ENCODE measurements at regions not wholly inside any gene's neighbourhood (a gene's known extent, or its start where the extent isn't known, plus 50 kb on each side); places are given as distances from the start of the nearest gene placed in this dataset.

GRCh38 chr1:168921629-168922028, 184.9 kb upstream of the ATP1B1 start:
- no peak for DNase-seq

DNA sequence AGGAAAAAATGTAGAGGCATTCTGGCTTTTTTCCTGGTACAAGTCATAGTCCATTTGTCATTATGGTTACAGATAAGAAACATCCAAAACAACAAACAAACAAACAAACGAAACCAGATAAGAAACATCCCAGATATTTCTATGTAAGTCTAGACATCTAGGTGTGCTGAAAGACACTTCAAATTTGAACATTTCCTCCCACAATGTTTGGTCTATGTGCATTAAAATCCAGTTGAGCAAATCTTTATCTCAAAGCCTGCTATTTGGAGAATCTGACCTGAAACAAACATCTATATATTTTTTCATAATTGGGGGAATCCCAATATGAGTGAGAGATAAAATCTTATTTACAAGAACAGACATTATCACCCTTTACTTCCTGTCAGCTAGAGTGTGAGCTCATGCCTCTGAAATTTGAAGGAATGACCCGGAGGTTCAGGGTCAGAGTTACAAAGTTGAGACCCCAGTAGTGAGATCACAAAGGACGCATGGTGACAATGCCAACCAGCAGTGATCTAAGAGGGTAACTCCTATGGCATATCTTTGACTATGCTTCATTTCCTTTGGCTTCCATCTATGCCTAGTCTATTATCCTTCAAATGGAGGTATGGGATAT, 182.9 kb upstream of the ATP1B1 start:
- no peak for DNase-seq

GRCh38 chr1:168924976-168925375, 181.5 kb upstream of the ATP1B1 start:
- DNase-seq, result no peak

DNA sequence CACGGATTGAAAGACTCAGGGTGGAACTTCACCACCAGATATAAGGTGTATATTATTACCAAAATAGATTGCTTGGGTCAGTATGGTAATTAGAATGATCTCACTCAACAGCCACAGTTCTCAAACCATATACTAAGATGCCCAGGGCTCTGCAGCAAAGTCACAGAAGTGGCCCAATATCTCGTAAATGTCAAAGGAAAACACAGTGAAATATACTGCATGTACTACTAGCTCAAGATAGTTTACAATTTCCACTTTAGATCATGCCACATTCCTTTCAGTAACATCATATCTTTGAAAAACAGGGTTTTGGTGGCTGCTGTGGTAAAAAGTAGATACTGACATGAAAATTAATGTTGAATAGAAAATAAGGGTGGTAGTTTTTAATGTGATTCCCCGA, 180.3 kb upstream of the ATP1B1 start:
- DNase-seq, result no peak

- no peak for DNase-seq
Observed at GRCh38 chr1:168932539-168932938, 174.0 kb upstream of the ATP1B1 start.

GRCh38 chr1:168933141-168933805, 173.2 kb upstream of the ATP1B1 start:
- DNase-seq, result no peak

GRCh38 chr1:168939110-168939946, 167.2 kb upstream of the ATP1B1 start:
- DNase-seq, result no peak

DNA sequence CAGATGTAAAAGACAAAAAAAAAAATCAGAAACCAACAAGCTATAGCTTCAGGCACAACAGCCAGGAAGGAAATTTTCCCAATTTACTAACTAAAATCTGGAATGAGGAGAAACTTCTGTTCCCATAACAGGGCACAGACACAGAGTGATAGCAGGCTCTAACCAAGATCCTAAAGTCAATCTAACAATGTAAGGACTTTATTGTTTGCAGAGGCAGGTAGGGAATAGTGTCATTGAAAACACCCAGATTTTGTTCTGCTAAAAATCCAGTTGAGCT, 166.6 kb upstream of the ATP1B1 start:
- no peak for DNase-seq

- DNase-seq, result no peak
Observed at GRCh38 chr1:168941640-168942039, 164.8 kb upstream of the ATP1B1 start.

- no peak for DNase-seq
Observed at GRCh38 chr1:168942165-168942564, 164.3 kb upstream of the ATP1B1 start.

GRCh38 chr1:168945870-168946269, 160.6 kb upstream of the ATP1B1 start:
- no peak for DNase-seq

DNA sequence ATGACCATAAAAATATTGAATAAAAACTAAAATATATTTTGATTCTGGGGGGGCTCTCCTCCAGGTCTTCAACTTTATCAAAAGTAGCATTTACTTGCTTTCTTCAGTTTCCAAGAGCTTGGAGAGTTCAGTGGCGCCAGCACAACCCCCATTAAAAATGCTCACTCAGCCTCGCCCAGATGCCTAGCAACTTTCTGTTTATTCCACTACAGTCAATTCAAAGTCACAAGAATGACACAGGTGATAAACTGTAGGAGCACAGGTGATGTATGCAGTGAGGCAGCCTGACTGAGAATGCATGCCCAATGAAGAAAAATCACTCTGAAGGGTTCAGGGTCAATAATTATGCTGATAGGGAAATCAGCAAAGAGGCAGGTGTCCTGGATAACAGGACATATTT, 159.4 kb upstream of the ATP1B1 start:
- no peak for DNase-seq

DNA sequence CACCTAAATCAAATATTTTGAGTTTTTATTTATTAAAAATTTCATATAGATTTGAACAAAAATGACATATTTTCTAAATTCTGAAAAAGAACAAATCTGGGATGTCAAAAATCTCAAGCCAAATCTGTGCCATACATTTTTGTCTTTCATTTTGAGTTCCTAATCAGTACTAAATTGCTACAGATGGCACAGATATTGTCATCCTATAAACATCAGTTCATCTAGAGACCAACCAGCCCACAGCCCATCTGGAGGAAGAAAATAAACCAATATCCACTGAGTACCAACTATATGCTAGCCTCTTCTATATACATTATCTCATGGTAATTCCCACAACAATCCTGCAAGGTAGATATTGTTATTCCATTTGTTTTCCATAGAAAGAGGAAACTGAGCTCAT, 156.8 kb upstream of the ATP1B1 start:
- DNase-seq, result no peak

GRCh38 chr1:168957818-168958217, 148.7 kb upstream of the ATP1B1 start:
- no peak for DNase-seq

DNA sequence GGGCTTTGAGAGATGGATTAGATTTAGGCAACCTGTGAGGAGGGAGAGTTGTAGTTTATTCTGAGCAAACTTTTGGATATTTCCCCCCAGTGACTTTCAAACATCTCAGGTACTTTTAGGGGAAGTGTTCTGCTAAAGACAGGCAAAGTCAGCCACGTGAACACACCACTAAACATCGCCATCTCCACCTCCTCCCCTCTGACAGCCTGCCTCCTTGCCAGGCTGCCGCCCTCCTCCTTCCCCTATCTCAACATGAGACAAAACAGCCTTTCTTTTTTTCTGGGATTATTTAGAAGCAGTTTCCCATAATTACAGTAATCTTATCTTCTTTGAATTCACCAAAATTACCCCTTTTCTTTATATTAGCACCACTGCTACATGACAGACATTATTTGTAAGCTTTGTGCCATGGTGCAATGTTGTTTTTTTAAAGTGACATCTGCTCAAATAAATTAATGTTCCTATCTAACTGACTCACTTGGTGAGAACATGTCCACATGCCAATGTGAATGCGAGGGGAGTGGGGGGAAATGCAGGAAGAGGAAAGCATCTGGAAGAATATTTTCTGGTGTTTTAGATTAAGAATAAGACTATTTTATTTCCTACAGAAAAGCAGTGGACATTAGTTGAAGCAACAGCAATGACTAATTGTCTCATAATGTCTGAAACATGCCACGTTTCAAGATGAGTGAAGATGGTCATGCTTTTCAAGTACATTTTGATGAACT, 147.8 kb upstream of the ATP1B1 start:
- DNase-seq, result no peak

DNA sequence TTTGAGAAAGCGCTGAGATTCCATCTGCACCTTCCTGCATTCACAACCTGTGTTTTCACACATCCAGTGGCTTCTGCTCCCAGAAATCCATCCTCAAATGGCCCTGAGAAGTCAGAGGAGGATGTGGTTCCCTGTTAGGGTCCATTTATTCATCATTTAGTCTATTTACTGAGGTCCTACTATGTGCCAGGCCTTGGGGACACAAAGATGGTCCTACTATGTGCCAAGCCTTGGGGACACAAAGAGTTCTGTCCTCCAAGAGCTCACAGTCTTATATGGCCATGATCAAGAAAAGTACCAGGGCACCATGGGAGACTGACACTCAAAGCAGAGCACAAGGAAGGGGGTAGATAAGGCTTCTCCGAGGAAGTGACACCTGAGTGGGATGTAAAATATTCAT, 147.1 kb upstream of the ATP1B1 start:
- DNase-seq, result no peak

DNA sequence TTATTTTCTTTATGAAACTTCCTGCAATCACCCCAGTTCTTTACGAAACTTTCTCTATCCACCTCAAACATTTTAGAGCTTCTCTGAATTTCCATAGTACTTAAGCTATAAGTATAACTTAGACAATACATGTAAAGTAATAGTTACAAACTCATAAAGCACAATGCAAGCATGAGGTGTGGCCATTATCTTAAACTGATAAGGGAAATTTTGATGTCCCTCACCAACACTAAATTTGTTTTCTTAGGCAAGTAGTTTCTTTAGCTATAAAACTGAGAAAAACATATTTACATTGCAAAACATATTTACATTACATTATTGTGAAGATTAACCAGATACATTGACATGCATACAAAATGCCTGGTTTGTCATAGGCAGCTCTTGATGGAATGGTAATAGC, 146.4 kb upstream of the ATP1B1 start:
- DNase-seq, result no peak

GRCh38 chr1:168960595-168960994, 145.9 kb upstream of the ATP1B1 start:
- no peak for DNase-seq

GRCh38 chr1:168963601-168964000, 142.9 kb upstream of the ATP1B1 start:
- no peak for DNase-seq

DNA sequence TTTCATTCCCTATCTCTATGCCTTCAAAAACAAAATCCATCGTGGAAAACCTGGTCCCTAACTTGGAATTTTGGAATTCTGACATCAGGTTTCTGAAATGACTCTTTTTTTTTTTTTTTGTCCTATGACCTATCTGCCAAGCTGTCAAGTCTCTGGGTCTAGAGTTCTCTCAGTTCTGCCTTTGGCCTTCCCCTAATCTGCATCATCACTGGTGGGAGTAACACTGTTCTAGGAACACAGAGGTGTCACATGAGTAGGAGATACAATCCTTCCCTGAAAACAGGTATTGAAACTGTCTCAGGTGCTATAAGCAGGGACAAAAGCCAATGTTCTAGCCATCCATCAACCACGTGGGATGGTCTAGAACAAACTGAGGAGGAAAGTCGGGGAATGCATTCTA, 142.0 kb upstream of the ATP1B1 start:
- DNase-seq, result no peak

GRCh38 chr1:168966217-168966616, 140.3 kb upstream of the ATP1B1 start:
- DNase-seq, result no peak

- no peak for DNase-seq
Observed at GRCh38 chr1:168966636-168967035, 139.9 kb upstream of the ATP1B1 start.

DNA sequence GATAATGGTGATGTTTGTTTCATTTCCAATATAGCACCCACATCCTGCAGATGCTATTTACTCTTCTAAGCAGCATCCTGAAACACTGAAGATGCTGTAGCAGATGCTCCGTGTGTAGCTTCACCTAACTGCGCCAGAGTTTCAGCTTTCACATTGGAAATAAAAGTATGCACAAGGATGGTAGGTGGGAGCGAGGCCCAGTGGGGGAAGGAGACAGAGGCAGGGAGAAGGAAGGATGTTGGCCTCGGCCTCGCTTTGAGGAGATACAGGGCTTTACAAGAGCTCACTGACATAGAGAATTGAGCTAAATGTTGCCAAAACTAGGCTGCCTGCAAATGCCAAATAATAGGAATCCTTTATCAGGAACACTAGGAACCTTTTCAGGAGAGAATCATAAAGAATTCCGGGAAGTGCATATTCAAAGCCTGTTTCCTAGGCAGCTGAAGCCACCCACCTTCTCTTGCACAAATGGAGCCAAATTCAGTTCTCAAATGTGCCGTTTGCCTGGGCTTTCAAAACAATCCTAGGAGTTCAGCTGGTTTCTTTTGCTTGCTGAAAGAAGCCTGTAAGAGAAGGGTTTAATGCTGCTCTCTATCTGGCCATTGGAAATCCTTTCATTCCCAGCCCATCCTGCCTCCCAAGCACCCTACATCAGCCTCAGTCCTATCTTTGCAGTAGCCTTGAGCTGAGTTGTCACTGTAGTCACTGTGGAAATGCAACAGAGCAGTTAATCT, 135.4 kb upstream of the ATP1B1 start:
- no peak for DNase-seq
